ENCODE measurements at regions not wholly inside any gene's neighbourhood (a gene's known extent, or its start where the extent isn't known, plus 50 kb on each side); places are given as distances from the start of the nearest gene placed in this dataset.

GRCh38 chr18:77529492-77530176 is 280.0 kb downstream of the GALR1 start:
- H3K27ac ChIP-seq (ENCODE audit: insufficient read depth, low read length) = no peak overlapping the region
- no peaks in the 10 kb centered on the region for H3K27me3 ChIP-seq (ENCODE audit: control insufficient read depth, insufficient read depth, low read length)
- peaks cover 4% of the 10 kb centered on the region for H3K9me3 ChIP-seq (ENCODE audit: control insufficient read depth, insufficient read depth, low read depth, low read length)
- no peak overlapping the region for H3K4me3 ChIP-seq (replicated peaks in 1 of 4; ENCODE audit: control extremely low read depth in 1 of 4, insufficient read depth in 1 of 4, low read depth in 3 of 4, low read length in 4 of 4)
- no peaks in the 10 kb centered on the region for H3K79me2 ChIP-seq (ENCODE audit: control insufficient read depth, insufficient read depth, low read length)
- H3K4me2 ChIP-seq (ENCODE audit: extremely low read depth, insufficient read depth, low read length) = no peak overlapping the region
- H3K9ac ChIP-seq (ENCODE audit: insufficient read depth, low read length) = no peak overlapping the region
- H3K36me3 ChIP-seq (ENCODE audit: control insufficient read depth, insufficient read depth, low read length) = no peaks in the 10 kb centered on the region
- no peak for TF ChIP-seq EZH2 (IDR thresholded peaks at IDR 0.05; ENCODE audit: low read length, missing control alignments)
- no peak for TF ChIP-seq CTCF (conservative IDR thresholded peaks at IDR 0.05 in 1 of 2, IDR thresholded peaks at IDR 0.05 in 1 of 2; ENCODE audit: low read depth in 1 of 2, low read length in 2 of 2)
- H4K20me1 ChIP-seq (ENCODE audit: control insufficient read depth, extremely low read depth, insufficient read depth, low read length) = no peaks in the 10 kb centered on the region
- no peak overlapping the region for H2AFZ ChIP-seq (ENCODE audit: low read length)
- H3K4me1 ChIP-seq (ENCODE audit: control insufficient read depth, extremely low read depth, insufficient read depth, low read length) = no peaks in the 10 kb centered on the region
- DNase-seq (ENCODE audit: low read depth in 2 of 2) = no peak

GRCh38 chr18:77530732-77531131 is 281.1 kb downstream of the GALR1 start:
- Histone ChIP-seq H3K4me1 (ENCODE audit: control insufficient read depth, extremely low read depth, insufficient read depth, low read length) (no peaks in the 10 kb centered on the region), H3K4me2 (ENCODE audit: extremely low read depth, insufficient read depth, low read length) (no peak overlapping the region), H3K9me3 (ENCODE audit: control insufficient read depth, insufficient read depth, low read depth, low read length) (peaks cover 4% of the 10 kb centered on the region), H3K27ac (ENCODE audit: insufficient read depth, low read length) (no peak overlapping the region), H3K36me3 (ENCODE audit: control insufficient read depth, insufficient read depth, low read length) (no peaks in the 10 kb centered on the region), H4K20me1 (ENCODE audit: control insufficient read depth, extremely low read depth, insufficient read depth, low read length) (no peaks in the 10 kb centered on the region), H3K9ac (ENCODE audit: insufficient read depth, low read length) (no peak overlapping the region), H2AFZ (ENCODE audit: low read length) (no peak overlapping the region), H3K79me2 (ENCODE audit: control insufficient read depth, insufficient read depth, low read length) (no peaks in the 10 kb centered on the region), H3K27me3 (ENCODE audit: control insufficient read depth, insufficient read depth, low read length) (no peaks in the 10 kb centered on the region), H3K4me3 (replicated peaks in 1 of 4; ENCODE audit: control extremely low read depth in 1 of 4, insufficient read depth in 1 of 4, low read depth in 3 of 4, low read length in 4 of 4) (no peak overlapping the region)
- DNase-seq (ENCODE audit: low read depth in 2 of 2) = no peak
- TF ChIP-seq EZH2 (IDR thresholded peaks at IDR 0.05; ENCODE audit: low read length, missing control alignments) = no peak
- no peak for TF ChIP-seq CTCF (conservative IDR thresholded peaks at IDR 0.05 in 1 of 2, IDR thresholded peaks at IDR 0.05 in 1 of 2; ENCODE audit: low read depth in 1 of 2, low read length in 2 of 2)

- TF ChIP-seq CTCF (conservative IDR thresholded peaks at IDR 0.05 in 1 of 2, IDR thresholded peaks at IDR 0.05 in 1 of 2; ENCODE audit: low read depth in 1 of 2, low read length in 2 of 2) (no peak), EZH2 (IDR thresholded peaks at IDR 0.05; ENCODE audit: low read length, missing control alignments) (no peak)
- H3K79me2 ChIP-seq (ENCODE audit: control insufficient read depth, insufficient read depth, low read length) = no peaks in the 10 kb centered on the region
- no peaks in the 10 kb centered on the region for H3K9me3 ChIP-seq (ENCODE audit: control insufficient read depth, insufficient read depth, low read depth, low read length)
- H2AFZ ChIP-seq (ENCODE audit: low read length) = no peak overlapping the region
- H3K36me3 ChIP-seq (ENCODE audit: control insufficient read depth, insufficient read depth, low read length) = no peaks in the 10 kb centered on the region
- H3K9ac ChIP-seq (ENCODE audit: insufficient read depth, low read length) = no peak overlapping the region
- no peaks in the 10 kb centered on the region for H4K20me1 ChIP-seq (ENCODE audit: control insufficient read depth, extremely low read depth, insufficient read depth, low read length)
- H3K4me2 ChIP-seq (ENCODE audit: extremely low read depth, insufficient read depth, low read length) = no peak overlapping the region
- DNase-seq (ENCODE audit: low read depth in 2 of 2) = no peak
- H3K4me3 ChIP-seq (replicated peaks in 1 of 4; ENCODE audit: control extremely low read depth in 1 of 4, insufficient read depth in 1 of 4, low read depth in 3 of 4, low read length in 4 of 4) = no peak overlapping the region
- no peaks in the 10 kb centered on the region for H3K27me3 ChIP-seq (ENCODE audit: control insufficient read depth, insufficient read depth, low read length)
- no peaks in the 10 kb centered on the region for H3K4me1 ChIP-seq (ENCODE audit: control insufficient read depth, extremely low read depth, insufficient read depth, low read length)
- no peak overlapping the region for H3K27ac ChIP-seq (ENCODE audit: insufficient read depth, low read length)
Observed at GRCh38 chr18:77539860-77540259, 290.2 kb downstream of the GALR1 start.

Data from fibroblast of lung (primary cell).